ENCODE measurements at regions not wholly inside any gene's neighbourhood (a gene's known extent, or its start where the extent isn't known, plus 50 kb on each side); places are given as distances from the start of the nearest gene placed in this dataset.

DNA sequence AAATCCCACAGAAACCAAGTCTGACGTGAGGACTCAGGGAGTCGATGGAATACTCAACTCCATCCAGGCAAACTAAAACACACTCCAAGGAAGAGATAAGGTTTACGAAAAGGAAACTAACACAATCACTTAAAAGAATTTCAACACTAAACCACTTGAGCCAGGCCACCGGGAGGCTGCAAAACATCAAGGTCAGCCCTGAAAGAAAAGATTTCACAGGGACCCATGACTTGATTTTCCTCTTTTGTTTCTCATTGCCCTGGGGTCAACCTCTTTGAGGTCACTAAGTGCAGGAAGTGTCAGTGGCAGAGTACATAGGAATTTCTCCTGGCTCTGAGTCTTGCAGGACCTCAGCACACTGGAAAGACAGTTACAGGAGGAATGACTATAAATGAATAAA, 77.8 kb upstream of the TARS1 start:
- no TSS peak for BruUV-seq (replicated peaks)
- ChIA-PET POLR2A (no interaction called here), CTCF (interaction anchor here (1.4 kb wide), 1 partner anchor 63 kb away, joined by 3 read pairs; no protein-coding TSS in a partner anchor)
- FAIRE-seq (peak; percentile 77), DNase-seq (ENCODE audit: low read depth, low spot score) (peak; percentile 92)
- Histone ChIP-seq H3K79me2 (ENCODE audit: control insufficient read depth, insufficient read depth, low read length) (no peaks in the 10 kb centered on the region), H3K9me3 (replicated peaks; ENCODE audit: control insufficient read depth, insufficient read depth, low read length) (no peaks in the 10 kb centered on the region), H2AFZ (ENCODE audit: low read depth, low read length) (peak overlapping the region; percentile 35), H3K27me3 (ENCODE audit: control insufficient read depth in 2 of 2, insufficient read depth in 2 of 2, low read length in 2 of 2) (no peaks in the 10 kb centered on the region), H3K4me3 (replicated peaks in 1 of 3; ENCODE audit: insufficient read depth in 1 of 3, low read depth in 1 of 3, low read length in 3 of 3) (peak overlapping the region in 1 of 3 experiments; percentile 16), H3K27ac (ENCODE audit: insufficient read depth, low read depth, low read length) (peak overlapping the region; percentile 50), H4K20me1 (replicated peaks; ENCODE audit: control insufficient read depth, extremely low read depth, insufficient read depth, low read length) (no peaks in the 10 kb centered on the region), H3K9me1 (replicated peaks; ENCODE audit: control insufficient read depth, extremely low read depth, insufficient read depth, low read length) (no peaks in the 10 kb centered on the region), H3K36me3 (ENCODE audit: control insufficient read depth in 2 of 2, extremely low read depth in 1 of 2, insufficient read depth in 2 of 2, low read length in 2 of 2) (no peaks in the 10 kb centered on the region), H3K4me1 (ENCODE audit: control insufficient read depth, extremely low read depth, insufficient read depth, low read length) (peaks cover 33% of the 10 kb centered on the region), H3K9ac (replicated peaks; ENCODE audit: extremely low read depth, insufficient read depth, low read length) (peak overlapping the region; percentile 28), H3K4me2 (ENCODE audit: insufficient read depth, low read length) (peak overlapping the region; percentile 41)
- dilution Hi-C loops (cut with MboI; ENCODE audit: extremely low pct_ligation_motif_present, low sequenced_read_pairs) (no loop called here), intact Hi-C loops (cut with micrococcal nuclease) (no loop called here)
- TF ChIP-seq, protein P1, sequence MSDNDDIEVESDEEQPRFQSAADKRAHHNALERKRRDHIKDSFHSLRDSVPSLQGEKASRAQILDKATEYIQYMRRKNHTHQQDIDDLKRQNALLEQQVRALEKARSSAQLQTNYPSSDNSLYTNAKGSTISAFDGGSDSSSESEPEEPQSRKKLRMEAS (IDR thresholded peaks at IDR 0.05; ENCODE audit: insufficient read depth, insufficient read length), result no peak
- TF ChIP-seq JUN (IDR thresholded peaks at IDR 0.05; ENCODE audit: borderline replicate concordance, insufficient read depth, insufficient read length, low read depth) (peak; percentile 37), GATA2 (IDR thresholded peaks at IDR 0.05; ENCODE audit: insufficient read depth, insufficient read length, low read depth, low read length) (peak; percentile 63)

DNA sequence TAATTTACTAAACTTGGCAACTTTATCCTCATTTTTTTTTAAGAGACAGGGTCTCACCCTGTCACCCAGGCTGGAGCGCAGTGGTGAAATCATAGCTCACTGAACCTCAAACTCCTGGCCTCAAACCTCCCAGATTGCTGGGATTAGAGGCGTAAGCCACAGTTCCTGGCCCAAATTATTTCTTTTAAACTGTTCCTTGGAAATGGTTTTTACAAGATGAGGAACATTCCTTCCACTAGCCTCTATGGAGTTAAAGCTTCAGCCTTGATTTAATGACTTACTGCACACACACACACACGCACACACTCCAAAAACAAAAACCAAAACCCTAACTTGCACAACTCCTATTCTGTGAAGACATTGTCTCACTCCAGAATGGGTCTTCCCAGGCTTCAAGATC, 77.2 kb upstream of the TARS1 start:
- H3K79me2 ChIP-seq (ENCODE audit: control insufficient read depth, insufficient read depth, low read length), result no peaks in the 10 kb centered on the region
- dilution Hi-C loops (cut with MboI; ENCODE audit: extremely low pct_ligation_motif_present, low sequenced_read_pairs) (no loop called here), intact Hi-C loops (cut with micrococcal nuclease) (no loop called here)
- no peak overlapping the region for H3K4me3 ChIP-seq (replicated peaks in 1 of 3; ENCODE audit: insufficient read depth in 1 of 3, low read depth in 1 of 3, low read length in 3 of 3)
- no TSS peak for BruUV-seq (replicated peaks)
- H3K27ac ChIP-seq (ENCODE audit: insufficient read depth, low read depth, low read length), result peak overlapping the region; percentile 42
- DNase-seq (ENCODE audit: low read depth, low spot score), result no peak
- no peaks in the 10 kb centered on the region for H4K20me1 ChIP-seq (replicated peaks; ENCODE audit: control insufficient read depth, extremely low read depth, insufficient read depth, low read length)
- no peaks in the 10 kb centered on the region for H3K9me3 ChIP-seq (replicated peaks; ENCODE audit: control insufficient read depth, insufficient read depth, low read length)
- TF ChIP-seq, protein P1 (IDR thresholded peaks at IDR 0.05; ENCODE audit: insufficient read depth, insufficient read length), result no peak
- TF ChIP-seq, protein P2, sequence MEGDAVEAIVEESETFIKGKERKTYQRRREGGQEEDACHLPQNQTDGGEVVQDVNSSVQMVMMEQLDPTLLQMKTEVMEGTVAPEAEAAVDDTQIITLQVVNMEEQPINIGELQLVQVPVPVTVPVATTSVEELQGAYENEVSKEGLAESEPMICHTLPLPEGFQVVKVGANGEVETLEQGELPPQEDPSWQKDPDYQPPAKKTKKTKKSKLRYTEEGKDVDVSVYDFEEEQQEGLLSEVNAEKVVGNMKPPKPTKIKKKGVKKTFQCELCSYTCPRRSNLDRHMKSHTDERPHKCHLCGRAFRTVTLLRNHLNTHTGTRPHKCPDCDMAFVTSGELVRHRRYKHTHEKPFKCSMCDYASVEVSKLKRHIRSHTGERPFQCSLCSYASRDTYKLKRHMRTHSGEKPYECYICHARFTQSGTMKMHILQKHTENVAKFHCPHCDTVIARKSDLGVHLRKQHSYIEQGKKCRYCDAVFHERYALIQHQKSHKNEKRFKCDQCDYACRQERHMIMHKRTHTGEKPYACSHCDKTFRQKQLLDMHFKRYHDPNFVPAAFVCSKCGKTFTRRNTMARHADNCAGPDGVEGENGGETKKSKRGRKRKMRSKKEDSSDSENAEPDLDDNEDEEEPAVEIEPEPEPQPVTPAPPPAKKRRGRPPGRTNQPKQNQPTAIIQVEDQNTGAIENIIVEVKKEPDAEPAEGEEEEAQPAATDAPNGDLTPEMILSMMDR (IDR thresholded peaks at IDR 0.05; ENCODE audit: extremely low read depth in 1 of 2, insufficient read depth in 1 of 2, low read depth in 1 of 2, low read length in 2 of 2), result no peak
- TF ChIP-seq POLR2AphosphoS5 (IDR thresholded peaks at IDR 0.05; ENCODE audit: insufficient read depth, low read depth, low read length) (no peak), MYC (IDR thresholded peaks at IDR 0.05; ENCODE audit: low read depth, low read length) (no peak), FOS (IDR thresholded peaks at IDR 0.05; ENCODE audit: borderline replicate concordance, insufficient read depth, low read length) (no peak), EZH2 (IDR thresholded peaks at IDR 0.05; ENCODE audit: borderline replicate concordance, low read depth, low read length, severe bottlenecking) (no peak), JUN (IDR thresholded peaks at IDR 0.05; ENCODE audit: borderline replicate concordance, insufficient read depth, insufficient read length, low read depth) (no peak), GATA2 (IDR thresholded peaks at IDR 0.05; ENCODE audit: insufficient read depth, insufficient read length, low read depth, low read length) (no peak), POLR2A (IDR thresholded peaks at IDR 0.05; ENCODE audit: low read depth, low read length) (no peak)
- peak overlapping the region; percentile 49 for H3K4me2 ChIP-seq (ENCODE audit: insufficient read depth, low read length)
- H3K27me3 ChIP-seq (ENCODE audit: control insufficient read depth in 2 of 2, insufficient read depth in 2 of 2, low read length in 2 of 2), result no peaks in the 10 kb centered on the region
- peaks cover 33% of the 10 kb centered on the region for H3K4me1 ChIP-seq (ENCODE audit: control insufficient read depth, extremely low read depth, insufficient read depth, low read length)
- no peaks in the 10 kb centered on the region for H3K9me1 ChIP-seq (replicated peaks; ENCODE audit: control insufficient read depth, extremely low read depth, insufficient read depth, low read length)
- POLR2A ChIA-PET, result no interaction called here
- no peaks in the 10 kb centered on the region for H3K36me3 ChIP-seq (ENCODE audit: control insufficient read depth in 2 of 2, extremely low read depth in 1 of 2, insufficient read depth in 2 of 2, low read length in 2 of 2)
- FAIRE-seq, result no peak
- CTCF ChIA-PET, result no interaction called here
- no peak overlapping the region for H2AFZ ChIP-seq (ENCODE audit: low read depth, low read length)
- H3K9ac ChIP-seq (replicated peaks; ENCODE audit: extremely low read depth, insufficient read depth, low read length), result no peak overlapping the region

All from endothelial cell of umbilical vein (primary cell).